H1 (cell line): ENCODE measurements at regions not wholly inside any gene's neighbourhood (a gene's known extent, or its start where the extent isn't known, plus 50 kb on each side); places are given as distances from the start of the nearest gene placed in this dataset.

Experiments
- CHD7 ChIP-seq: fragments of 300-600 bp; sonication (generic); IDR thresholded peaks from 2 replicates; pipeline ENCODE4 v1.7.1; 2012; ENCODE audit warnings: low read length, moderate library complexity, mild to moderate bottlenecking, inconsistent platforms; ENCODE audit not compliant: insufficient replicate concordance

GRCh38 chr15:58322253-58322652, 109.5 kb upstream of the LIPC start (continued):
- no peak for TF ChIP-seq CHD7
